ENCODE measurements at regions not wholly inside any gene's neighbourhood (a gene's known extent, or its start where the extent isn't known, plus 50 kb on each side); places are given as distances from the start of the nearest gene placed in this dataset.

DNA sequence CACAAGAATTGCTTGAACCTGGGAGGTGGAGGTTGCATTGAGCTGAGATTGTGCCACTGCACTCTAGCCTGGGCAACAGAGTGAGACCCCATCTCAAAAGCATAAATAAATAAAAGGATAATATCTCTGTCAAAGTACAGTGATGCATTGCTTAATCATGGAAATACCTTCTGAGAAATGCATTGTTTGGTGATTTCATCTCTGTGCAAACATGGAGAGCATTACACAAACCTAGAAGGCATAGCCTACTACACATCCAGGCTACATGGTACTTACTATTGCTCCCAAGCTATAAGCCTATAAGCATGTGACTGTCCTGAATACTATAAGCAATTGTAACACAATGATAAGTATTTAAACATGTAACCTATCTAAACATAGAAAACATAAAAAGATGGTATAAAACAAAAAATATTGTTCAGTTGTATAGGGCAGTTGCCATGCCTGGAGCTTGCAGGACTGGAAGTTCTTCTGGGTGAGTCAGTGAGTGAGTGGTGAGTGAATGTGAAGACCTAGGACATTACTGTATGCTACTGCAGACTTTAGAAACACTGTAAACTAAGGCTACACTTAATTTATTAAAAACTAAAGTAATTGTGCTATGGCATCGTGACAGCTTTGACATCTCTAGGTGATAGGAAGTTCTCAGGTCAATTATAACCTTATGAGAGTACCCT, 93.6 kb upstream of the SNRPN start:
- no peaks in the 10 kb centered on the region for H3K36me3 ChIP-seq (ENCODE audit: control insufficient read depth, insufficient read depth, low read length)
- H3K4me3 ChIP-seq (ENCODE audit: low read depth, low read length) = no peak overlapping the region
- FAIRE-seq = no peak
- no peaks in the 10 kb centered on the region for H3K27me3 ChIP-seq (ENCODE audit: control insufficient read depth, insufficient read depth, low read length)
- DNase-seq (ENCODE audit: low read depth) = peak; percentile 50
- TF ChIP-seq, protein P1, sequence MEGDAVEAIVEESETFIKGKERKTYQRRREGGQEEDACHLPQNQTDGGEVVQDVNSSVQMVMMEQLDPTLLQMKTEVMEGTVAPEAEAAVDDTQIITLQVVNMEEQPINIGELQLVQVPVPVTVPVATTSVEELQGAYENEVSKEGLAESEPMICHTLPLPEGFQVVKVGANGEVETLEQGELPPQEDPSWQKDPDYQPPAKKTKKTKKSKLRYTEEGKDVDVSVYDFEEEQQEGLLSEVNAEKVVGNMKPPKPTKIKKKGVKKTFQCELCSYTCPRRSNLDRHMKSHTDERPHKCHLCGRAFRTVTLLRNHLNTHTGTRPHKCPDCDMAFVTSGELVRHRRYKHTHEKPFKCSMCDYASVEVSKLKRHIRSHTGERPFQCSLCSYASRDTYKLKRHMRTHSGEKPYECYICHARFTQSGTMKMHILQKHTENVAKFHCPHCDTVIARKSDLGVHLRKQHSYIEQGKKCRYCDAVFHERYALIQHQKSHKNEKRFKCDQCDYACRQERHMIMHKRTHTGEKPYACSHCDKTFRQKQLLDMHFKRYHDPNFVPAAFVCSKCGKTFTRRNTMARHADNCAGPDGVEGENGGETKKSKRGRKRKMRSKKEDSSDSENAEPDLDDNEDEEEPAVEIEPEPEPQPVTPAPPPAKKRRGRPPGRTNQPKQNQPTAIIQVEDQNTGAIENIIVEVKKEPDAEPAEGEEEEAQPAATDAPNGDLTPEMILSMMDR (IDR thresholded peaks at IDR 0.05; ENCODE audit: insufficient read depth, low read length, severe bottlenecking) = no peak

DNA sequence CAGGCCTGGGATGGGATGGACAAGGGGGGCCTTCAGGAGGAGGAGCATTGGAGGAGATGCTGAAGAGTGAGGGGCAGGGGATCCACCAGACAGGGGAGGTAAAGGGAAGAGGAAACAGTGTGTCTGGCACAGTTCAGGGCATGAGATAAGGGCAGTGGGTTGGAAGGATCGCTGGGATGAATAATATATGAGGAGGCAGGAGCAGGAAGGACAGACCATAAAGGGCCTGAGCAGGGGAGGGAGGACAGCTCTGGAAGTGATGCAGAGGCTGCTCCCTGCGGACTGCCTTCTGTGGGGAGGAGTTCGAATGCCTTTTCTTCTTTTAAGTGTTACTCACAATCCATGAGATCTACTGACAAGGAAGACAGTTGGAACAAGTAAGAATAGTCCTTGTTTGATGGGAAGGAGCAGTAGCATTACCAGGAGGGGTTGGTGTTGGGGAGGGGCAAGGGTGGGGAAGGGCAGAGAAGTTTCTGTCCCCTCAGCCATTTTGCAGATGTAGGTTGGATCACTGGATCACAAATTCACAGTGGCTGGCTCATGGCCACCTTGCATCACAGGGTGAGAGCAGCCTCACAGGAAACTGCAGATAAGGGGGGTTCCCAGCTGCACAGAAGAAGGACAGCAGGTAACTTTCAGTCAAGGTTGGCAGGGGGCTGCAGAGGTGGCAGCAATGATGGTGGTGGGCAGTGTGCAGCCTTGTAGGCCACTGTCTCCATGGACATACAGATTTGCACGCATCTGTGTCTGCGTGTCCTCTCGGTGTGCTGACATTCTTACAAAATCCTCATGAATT, 91.9 kb upstream of the SNRPN start:
- DNase-seq (ENCODE audit: low read depth) (no peak), FAIRE-seq (no peak)
- H3K36me3 ChIP-seq (ENCODE audit: control insufficient read depth, insufficient read depth, low read length) = no peaks in the 10 kb centered on the region
- H3K27me3 ChIP-seq (ENCODE audit: control insufficient read depth, insufficient read depth, low read length) = no peaks in the 10 kb centered on the region
- no peak overlapping the region for H3K4me3 ChIP-seq (ENCODE audit: low read depth, low read length)
- TF ChIP-seq, protein P1 (IDR thresholded peaks at IDR 0.05; ENCODE audit: insufficient read depth, low read length, severe bottlenecking) = no peak

DNA sequence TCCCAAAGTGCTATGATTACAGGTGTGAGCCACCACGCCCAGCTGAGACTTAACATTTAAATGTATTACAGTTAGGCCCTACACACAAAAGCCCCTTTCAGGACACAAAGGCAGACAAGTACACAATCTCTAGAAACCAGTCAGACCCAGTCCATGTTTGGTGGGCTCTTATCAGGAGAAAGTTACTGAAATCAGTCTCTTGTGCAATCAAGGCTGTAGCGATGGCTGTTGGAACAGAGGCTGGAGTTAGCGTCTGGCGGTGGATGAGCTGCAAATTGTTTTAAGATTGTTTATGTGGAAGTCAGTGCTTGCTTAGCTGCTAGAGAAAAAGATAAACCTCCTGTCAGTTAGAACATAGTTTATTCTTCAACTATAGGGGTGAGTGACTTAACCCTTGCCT, 89.5 kb upstream of the SNRPN start:
- FAIRE-seq (no peak), DNase-seq (ENCODE audit: low read depth) (no peak)
- Histone ChIP-seq H3K4me3 (ENCODE audit: low read depth, low read length) (no peak overlapping the region), H3K27me3 (ENCODE audit: control insufficient read depth, insufficient read depth, low read length) (no peaks in the 10 kb centered on the region), H3K36me3 (ENCODE audit: control insufficient read depth, insufficient read depth, low read length) (no peaks in the 10 kb centered on the region)
- TF ChIP-seq, protein P1 (IDR thresholded peaks at IDR 0.05; ENCODE audit: insufficient read depth, low read length, severe bottlenecking) = no peak

- no peak overlapping the region for H3K4me3 ChIP-seq (ENCODE audit: low read depth, low read length)
- TF ChIP-seq, protein P1 (IDR thresholded peaks at IDR 0.05; ENCODE audit: insufficient read depth, low read length, severe bottlenecking) = no peak
- H3K27me3 ChIP-seq (ENCODE audit: control insufficient read depth, insufficient read depth, low read length) = no peaks in the 10 kb centered on the region
- FAIRE-seq (no peak), DNase-seq (ENCODE audit: low read depth) (no peak)
- H3K36me3 ChIP-seq (ENCODE audit: control insufficient read depth, insufficient read depth, low read length) = no peaks in the 10 kb centered on the region
These were observed 77.6 kb upstream of the SNRPN start for GRCh38 chr15:24877174-24877573.

GRCh38 chr15:24878153-24878552, 76.6 kb upstream of the SNRPN start:
- H3K4me3 ChIP-seq (ENCODE audit: low read depth, low read length) = peak overlapping the region; percentile 37
- TF ChIP-seq, protein P1 (IDR thresholded peaks at IDR 0.05; ENCODE audit: insufficient read depth, low read length, severe bottlenecking) = no peak
- no peaks in the 10 kb centered on the region for H3K27me3 ChIP-seq (ENCODE audit: control insufficient read depth, insufficient read depth, low read length)
- DNase-seq (ENCODE audit: low read depth) (peak; percentile 7), FAIRE-seq (no peak)
- no peaks in the 10 kb centered on the region for H3K36me3 ChIP-seq (ENCODE audit: control insufficient read depth, insufficient read depth, low read length)

Measured in bronchial epithelial cell (primary cell).